HL-60 (cell line): ENCODE measurements at regions not wholly inside any gene's neighbourhood (a gene's known extent, or its start where the extent isn't known, plus 50 kb on each side); places are given as distances from the start of the nearest gene placed in this dataset.

Experiments
- CTCF ChIP-seq: IDR thresholded peaks from one replicate; pipeline ENCODE4 v1.5.1; 2011; ENCODE audit warnings: low read length, control low read depth, inconsistent platforms; ENCODE audit not compliant: insufficient read depth
- REST ChIP-seq: IDR thresholded peaks from 2 replicates; pipeline ENCODE4 v1.6.1; 2012; ENCODE audit warnings: low read depth; ENCODE audit not compliant: insufficient replicate concordance
- SPI1 ChIP-seq: IDR thresholded peaks from 2 replicates; pipeline ENCODE4 v1.6.1; 2012; ENCODE audit warnings: low read depth, mild to moderate bottlenecking, borderline replicate concordance

- TF ChIP-seq CTCF (no peak), REST (no peak), SPI1 (no peak)
These were observed 116.6 kb upstream of the ABCA1 start for GRCh38 chr9:105044518-105044917.
